ENCODE measurements at regions not wholly inside any gene's neighbourhood (a gene's known extent, or its start where the extent isn't known, plus 50 kb on each side); places are given as distances from the start of the nearest gene placed in this dataset.

GRCh38 chr1:90834354-90834885 is 117.3 kb upstream of the BARHL2 start:
- Histone ChIP-seq H3K4me3 (replicated peaks in 1 of 3; ENCODE audit: insufficient read depth in 1 of 3, low read depth in 1 of 3, low read length in 3 of 3) (no peak overlapping the region), H3K4me1 (ENCODE audit: control insufficient read depth, extremely low read depth, insufficient read depth, low read length) (no peaks in the 10 kb centered on the region), H3K79me2 (ENCODE audit: control insufficient read depth, insufficient read depth, low read length) (no peaks in the 10 kb centered on the region), H3K27ac (ENCODE audit: insufficient read depth, low read depth, low read length) (no peak overlapping the region), H3K36me3 (ENCODE audit: control insufficient read depth in 2 of 2, extremely low read depth in 1 of 2, insufficient read depth in 2 of 2, low read length in 2 of 2) (no peaks in the 10 kb centered on the region), H4K20me1 (replicated peaks; ENCODE audit: control insufficient read depth, extremely low read depth, insufficient read depth, low read length) (no peaks in the 10 kb centered on the region), H3K9ac (replicated peaks; ENCODE audit: extremely low read depth, insufficient read depth, low read length) (no peak overlapping the region), H3K27me3 (ENCODE audit: control insufficient read depth in 2 of 2, insufficient read depth in 2 of 2, low read length in 2 of 2) (peaks cover 76 to 90% of the 10 kb centered on the region in 2 experiments), H3K9me3 (replicated peaks; ENCODE audit: control insufficient read depth, insufficient read depth, low read length) (no peaks in the 10 kb centered on the region), H3K9me1 (replicated peaks; ENCODE audit: control insufficient read depth, extremely low read depth, insufficient read depth, low read length) (no peaks in the 10 kb centered on the region), H2AFZ (ENCODE audit: low read depth, low read length) (no peak overlapping the region), H3K4me2 (ENCODE audit: insufficient read depth, low read length) (no peak overlapping the region)
- dilution Hi-C loops (cut with MboI; ENCODE audit: extremely low pct_ligation_motif_present, low sequenced_read_pairs) = no loop called here
- DNase-seq (ENCODE audit: low read depth, low spot score) (no peak), FAIRE-seq (no peak)
- TF ChIP-seq POLR2A (IDR thresholded peaks at IDR 0.05; ENCODE audit: low read depth, low read length) = no peak
- TF ChIP-seq GATA2 (IDR thresholded peaks at IDR 0.05; ENCODE audit: insufficient read depth, insufficient read length, low read depth, low read length) = no peak
- no peak for TF ChIP-seq MYC (IDR thresholded peaks at IDR 0.05; ENCODE audit: low read depth, low read length)
- no peak for TF ChIP-seq POLR2AphosphoS5 (IDR thresholded peaks at IDR 0.05; ENCODE audit: insufficient read depth, low read depth, low read length)
- no peak for TF ChIP-seq FOS (IDR thresholded peaks at IDR 0.05; ENCODE audit: borderline replicate concordance, insufficient read depth, low read length)
- no peak for TF ChIP-seq CTCF (IDR thresholded peaks at IDR 0.05; ENCODE audit: extremely low read depth in 1 of 2, insufficient read depth in 1 of 2, low read depth in 1 of 2, low read length in 2 of 2)
- intact Hi-C loops (cut with micrococcal nuclease) = no loop called here
- ChIA-PET CTCF (interaction anchor here (0.8 kb wide), 1 partner anchor 17 kb away, joined by 6 read pairs; no protein-coding TSS in a partner anchor), POLR2A (no interaction called here)
- no TSS peak for BruUV-seq (replicated peaks)
